MM.1S (cell line): ENCODE measurements at regions not wholly inside any gene's neighbourhood (a gene's known extent, or its start where the extent isn't known, plus 50 kb on each side); places are given as distances from the start of the nearest gene placed in this dataset.

ENCODE experiments used
- CTCF ChIP-seq: fragments of 300-600 bp; sonication (generic); IDR thresholded peaks from 2 replicates; pipeline ENCODE4 v1.5.1; 2016; ENCODE audit warnings: antibody characterized with exemption, low read length, mixed read lengths
- EZH2 ChIP-seq: fragments of 300-600 bp; sonication (generic); optimal IDR thresholded peaks from 2 replicates; pipeline ENCODE3; 2017; ENCODE audit warnings: low read depth, mild to moderate bottlenecking, antibody characterized with exemption, low read length, mixed read lengths
- EZH2phosphoT487 ChIP-seq: fragments of 300-600 bp; sonication (generic); IDR thresholded peaks from 2 replicates; pipeline ENCODE4 v1.6.1; 2018; ENCODE audit warnings: antibody characterized with exemption, low read length

- no peak for TF ChIP-seq EZH2phosphoT487
- TF ChIP-seq CTCF: no peak
- TF ChIP-seq EZH2: no peak
Observed at GRCh38 chr7:35518767-35519166, 176.2 kb downstream of the HERPUD2 start.
